Effector memory CD8-positive, alpha-beta T cell (primary cell): ENCODE measurements at regions not wholly inside any gene's neighbourhood (a gene's known extent, or its start where the extent isn't known, plus 50 kb on each side); places are given as distances from the start of the nearest gene placed in this dataset.

Experiments
- ATAC-seq: fragments of 150-1000 bp; cut with Tn5 transposase; replicated peaks from 2 replicates; pipeline ENCODE4 v1.10.0; 2021; ENCODE audit warnings: mild to moderate bottlenecking, moderate library complexity
- DNase-seq, 3 experiments: peaks; one replicate each; pipeline ENCODE4 v3.0.0; 2021
- H3K27ac Mint-ChIP-seq, 2 donors: one replicate each; pipeline ENCODE4 v1.8.0; 2022; ENCODE audit warnings: mild to moderate bottlenecking in 2 of 2, mixed read lengths in 2 of 2, moderate library complexity in 2 of 2
- H3K27me3 Mint-ChIP-seq, 2 donors: one replicate each; pipeline ENCODE4 v1.8.0; 2022; ENCODE audit warnings: mixed read lengths in 2 of 2
- H3K36me3 Mint-ChIP-seq: one replicate; pipeline ENCODE4 v1.8.0; 2022; ENCODE audit warnings: mild to moderate bottlenecking, moderate library complexity, mixed read lengths; ENCODE audit not compliant: insufficient read depth
- H3K4me1 Mint-ChIP-seq, 2 donors: one replicate each; pipeline ENCODE4 v1.8.0; 2022; ENCODE audit warnings: low read depth in 2 of 2, mixed read lengths in 2 of 2
- H3K4me3 Mint-ChIP-seq, 2 donors: one replicate each; pipeline ENCODE4 v1.8.0; 2022; ENCODE audit warnings: mild to moderate bottlenecking in 2 of 2, mixed read lengths in 2 of 2, moderate library complexity in 2 of 2
- H3K9me3 Mint-ChIP-seq, 2 donors: one replicate each; pipeline ENCODE4 v1.8.0; 2022; ENCODE audit warnings: mixed read lengths in 2 of 2

GRCh38 chr20:52383995-52384621 is 192.5 kb upstream of the ZFP64 start:
- no peak overlapping the region for H3K4me3 Mint-ChIP-seq
- DNase-seq = no peak
- H3K27me3 Mint-ChIP-seq = no peaks in the 10 kb centered on the region
- ATAC-seq = no peak
- no peak overlapping the region for H3K27ac Mint-ChIP-seq
- H3K4me1 Mint-ChIP-seq = no peaks in the 10 kb centered on the region
- H3K9me3 Mint-ChIP-seq = peaks cover 3 to 6% of the 10 kb centered on the region in 2 donors
- no peaks in the 10 kb centered on the region for H3K36me3 Mint-ChIP-seq

DNA sequence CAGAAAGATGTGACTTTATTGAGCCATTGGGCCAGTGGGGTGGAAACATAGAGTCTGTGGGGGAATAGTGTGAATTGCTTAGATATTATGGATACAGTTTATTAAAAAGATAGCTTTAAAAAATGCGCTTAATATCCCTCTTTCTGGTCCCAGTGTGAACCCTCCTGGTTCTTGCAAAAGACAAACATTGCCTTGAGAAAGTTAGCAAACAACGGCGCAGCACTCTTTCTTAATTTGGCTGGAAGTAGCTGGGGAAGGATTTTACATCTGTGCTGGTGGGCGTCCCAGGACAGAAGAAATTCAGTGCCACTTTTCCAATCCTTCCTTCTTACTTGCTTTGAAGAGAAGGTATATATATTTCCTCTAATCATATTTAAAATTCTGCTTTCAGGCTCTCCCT is 191.4 kb upstream of the ZFP64 start:
- no peak for ATAC-seq
- DNase-seq = no peak
- no peaks in the 10 kb centered on the region for H3K36me3 Mint-ChIP-seq
- H3K27me3 Mint-ChIP-seq = no peaks in the 10 kb centered on the region
- H3K27ac Mint-ChIP-seq = peak overlapping the region; percentile 56 to 66
- H3K4me3 Mint-ChIP-seq = no peak overlapping the region
- H3K9me3 Mint-ChIP-seq = peaks cover 3 to 6% of the 10 kb centered on the region in 2 donors
- no peaks in the 10 kb centered on the region for H3K4me1 Mint-ChIP-seq

DNA sequence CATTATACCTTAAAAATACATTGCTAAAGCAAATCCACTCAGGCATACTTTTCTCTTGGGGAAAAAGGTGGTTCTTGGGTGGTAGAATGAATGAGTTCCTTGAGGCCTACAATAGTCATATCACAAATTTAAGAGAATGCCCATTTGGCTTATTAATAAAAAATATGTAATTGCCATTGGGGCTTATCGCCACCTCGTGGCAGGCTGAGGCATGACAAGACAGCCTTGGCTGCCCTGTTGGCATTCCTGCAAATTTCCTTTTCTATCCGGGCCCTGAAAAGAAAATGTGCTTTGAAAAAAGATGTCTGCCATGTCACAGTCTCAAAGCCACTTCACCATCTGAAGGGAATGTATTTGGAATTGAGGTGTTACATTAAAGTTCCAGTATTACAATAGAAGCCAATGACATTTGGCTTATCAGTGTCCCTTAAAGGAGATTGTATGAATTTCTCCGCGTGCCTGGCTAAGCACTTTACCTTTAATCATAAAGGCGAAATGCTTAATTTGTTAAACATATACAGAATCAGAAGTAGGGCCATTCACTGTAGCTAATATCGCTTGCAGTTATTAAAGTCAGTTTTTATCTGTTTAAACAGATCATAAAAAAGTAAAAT is 188.3 kb upstream of the ZFP64 start:
- Mint-ChIP-seq H3K36me3 (no peaks in the 10 kb centered on the region), H3K9me3 (peaks cover 3 to 6% of the 10 kb centered on the region in 2 donors), H3K4me1 (no peaks in the 10 kb centered on the region), H3K27me3 (peaks cover 1 to 3% of the 10 kb centered on the region in 2 donors), H3K27ac (peak overlapping the region in 1 of 2 donors; percentile 44), H3K4me3 (no peak overlapping the region)
- ATAC-seq (no peak), DNase-seq (peak; percentile 21 to 33 (median 27))

DNA sequence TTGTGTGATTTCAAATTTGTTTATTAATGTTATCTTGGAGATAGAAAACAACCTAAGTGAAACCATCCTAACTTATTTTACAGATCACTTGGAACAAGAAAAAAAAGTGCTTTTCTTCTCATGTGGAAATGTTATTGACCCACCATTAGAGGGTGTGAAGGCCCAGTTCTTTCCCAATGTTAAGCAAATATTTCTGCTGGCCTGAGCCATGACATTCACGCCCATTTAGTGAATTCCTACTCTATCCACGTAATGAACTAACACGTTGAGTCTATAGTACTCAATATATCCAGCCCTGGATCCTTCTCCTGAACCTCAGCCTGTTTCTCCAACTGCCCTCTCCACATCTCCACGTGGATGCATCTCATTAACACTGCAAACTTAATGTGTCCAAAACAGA is 180.6 kb upstream of the ZFP64 start:
- no peaks in the 10 kb centered on the region for H3K9me3 Mint-ChIP-seq
- ATAC-seq (no peak), DNase-seq (no peak)
- no peaks in the 10 kb centered on the region for H3K4me1 Mint-ChIP-seq
- H3K4me3 Mint-ChIP-seq = no peak overlapping the region
- H3K27me3 Mint-ChIP-seq = peaks cover 17 to 31% of the 10 kb centered on the region in 2 donors
- no peaks in the 10 kb centered on the region for H3K36me3 Mint-ChIP-seq
- no peak overlapping the region for H3K27ac Mint-ChIP-seq

DNA sequence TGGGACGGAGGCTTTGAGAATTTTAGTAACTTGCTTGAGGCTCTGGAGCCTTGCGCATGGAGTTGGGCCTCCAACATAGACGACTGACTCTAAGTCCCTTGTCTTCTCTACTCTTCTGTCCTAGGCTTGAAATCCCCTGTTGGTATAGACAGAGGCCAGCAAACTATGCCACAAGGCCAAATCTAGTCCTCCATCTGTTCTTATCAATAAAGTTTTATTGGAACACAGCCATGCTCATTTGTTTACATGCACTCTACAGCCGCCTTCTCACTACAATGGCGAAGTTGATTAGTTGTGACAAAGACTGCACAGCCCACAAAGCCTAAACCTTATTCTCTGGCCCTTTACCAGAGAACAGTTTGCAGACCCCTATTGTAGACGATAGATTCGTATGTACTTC is 174.1 kb upstream of the ZFP64 start:
- no peaks in the 10 kb centered on the region for H3K4me1 Mint-ChIP-seq
- ATAC-seq = no peak

GRCh38 chr20:52364405-52364804 is 172.8 kb upstream of the ZFP64 start:
- peaks cover 21 to 39% of the 10 kb centered on the region in 2 donors for H3K27me3 Mint-ChIP-seq
- H3K4me1 Mint-ChIP-seq = no peaks in the 10 kb centered on the region
- ATAC-seq (no peak), DNase-seq (no peak)
- H3K36me3 Mint-ChIP-seq = no peaks in the 10 kb centered on the region
- H3K27ac Mint-ChIP-seq = no peak overlapping the region
- H3K4me3 Mint-ChIP-seq = no peak overlapping the region
- no peaks in the 10 kb centered on the region for H3K9me3 Mint-ChIP-seq

More for the DNA sequence above, 174.1 kb upstream of the ZFP64 start:
- no peaks in the 10 kb centered on the region for H3K9me3 Mint-ChIP-seq
- no peak for DNase-seq
- H3K36me3 Mint-ChIP-seq = no peaks in the 10 kb centered on the region
- H3K4me3 Mint-ChIP-seq = no peak overlapping the region
- H3K27ac Mint-ChIP-seq = no peak overlapping the region
- peaks cover 17 to 26% of the 10 kb centered on the region in 2 donors for H3K27me3 Mint-ChIP-seq

- Mint-ChIP-seq H3K9me3 (no peaks in the 10 kb centered on the region), H3K36me3 (no peaks in the 10 kb centered on the region), H3K4me3 (no peak overlapping the region), H3K4me1 (no peaks in the 10 kb centered on the region), H3K27ac (no peak overlapping the region), H3K27me3 (peaks cover 20 to 47% of the 10 kb centered on the region in 2 donors)
- DNase-seq = no peak
- ATAC-seq = no peak
Observed at GRCh38 chr20:52361650-52362049, 170.1 kb upstream of the ZFP64 start.

DNA sequence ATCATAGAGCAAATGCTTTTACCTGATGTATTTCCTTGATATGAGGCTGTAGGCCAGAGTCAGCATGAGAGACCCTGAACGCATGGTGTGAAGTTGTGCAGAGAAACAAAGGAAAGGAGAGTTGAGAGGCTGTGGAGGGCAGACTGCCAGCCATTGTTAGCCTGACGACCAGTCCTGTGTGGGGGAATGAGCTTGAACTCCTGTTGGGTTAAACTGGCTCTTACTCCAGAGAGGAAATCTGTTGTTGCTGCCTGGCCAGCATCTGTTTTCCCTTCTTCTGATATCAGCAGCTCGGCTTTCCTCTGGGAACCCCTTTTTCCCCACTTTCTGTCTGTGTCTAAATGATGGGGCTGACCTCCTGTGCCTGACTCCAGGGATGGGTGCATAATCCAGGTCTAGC is 158.2 kb upstream of the ZFP64 start:
- H3K36me3 Mint-ChIP-seq = no peaks in the 10 kb centered on the region
- no peak overlapping the region for H3K4me3 Mint-ChIP-seq
- ATAC-seq (no peak), DNase-seq (no peak)
- H3K27ac Mint-ChIP-seq = no peak overlapping the region
- no peaks in the 10 kb centered on the region for H3K27me3 Mint-ChIP-seq
- H3K9me3 Mint-ChIP-seq = no peaks in the 10 kb centered on the region
- H3K4me1 Mint-ChIP-seq = no peaks in the 10 kb centered on the region

GRCh38 chr20:52348434-52348833 is 156.9 kb upstream of the ZFP64 start:
- peaks cover 0 to 10% of the 10 kb centered on the region in 2 donors for H3K27me3 Mint-ChIP-seq
- H3K4me1 Mint-ChIP-seq = no peaks in the 10 kb centered on the region
- no peaks in the 10 kb centered on the region for H3K9me3 Mint-ChIP-seq
- ATAC-seq (no peak), DNase-seq (no peak)
- no peak overlapping the region for H3K4me3 Mint-ChIP-seq
- no peaks in the 10 kb centered on the region for H3K36me3 Mint-ChIP-seq
- peak overlapping the region in 1 of 2 donors; percentile 8 for H3K27ac Mint-ChIP-seq

DNA sequence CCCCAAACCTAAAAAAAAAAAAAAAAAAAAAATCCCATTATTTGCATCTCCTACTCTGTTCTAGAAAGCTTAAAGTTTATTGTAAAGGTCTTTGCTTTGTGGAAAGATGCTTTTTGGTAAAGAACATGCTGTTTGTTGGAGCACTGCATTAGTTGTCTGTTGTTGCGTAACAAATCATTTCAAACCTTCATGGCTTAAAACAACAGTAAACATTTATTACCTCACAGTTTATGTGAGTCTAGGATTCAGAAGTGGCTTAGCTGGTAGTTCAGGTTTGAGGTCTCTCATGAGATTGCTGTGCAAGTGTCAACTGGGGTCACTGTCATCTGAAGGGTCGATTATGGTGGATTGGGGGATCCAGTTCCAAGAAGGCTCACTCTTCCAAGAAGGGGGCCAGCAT is 155.2 kb upstream of the ZFP64 start:
- H3K4me1 Mint-ChIP-seq = no peaks in the 10 kb centered on the region
- no peaks in the 10 kb centered on the region for H3K9me3 Mint-ChIP-seq
- peaks cover 6 to 22% of the 10 kb centered on the region in 2 donors for H3K27me3 Mint-ChIP-seq
- no peak overlapping the region for H3K27ac Mint-ChIP-seq
- DNase-seq (no peak), ATAC-seq (no peak)
- no peak overlapping the region for H3K4me3 Mint-ChIP-seq
- H3K36me3 Mint-ChIP-seq = no peaks in the 10 kb centered on the region

- no peaks in the 10 kb centered on the region for H3K36me3 Mint-ChIP-seq
- H3K4me1 Mint-ChIP-seq = no peaks in the 10 kb centered on the region
- no peak overlapping the region for H3K4me3 Mint-ChIP-seq
- peak in 1 of 3 experiments; percentile 3 for DNase-seq
- peaks cover 8 to 22% of the 10 kb centered on the region in 2 donors for H3K27me3 Mint-ChIP-seq
- no peak overlapping the region for H3K27ac Mint-ChIP-seq
- ATAC-seq = no peak
- no peaks in the 10 kb centered on the region for H3K9me3 Mint-ChIP-seq
Observed at GRCh38 chr20:52342913-52343312, 151.3 kb upstream of the ZFP64 start.

- Mint-ChIP-seq H3K27ac (no peak overlapping the region), H3K36me3 (no peaks in the 10 kb centered on the region), H3K9me3 (no peaks in the 10 kb centered on the region), H3K4me1 (no peaks in the 10 kb centered on the region), H3K4me3 (no peak overlapping the region), H3K27me3 (peaks cover 18 to 26% of the 10 kb centered on the region in 2 donors)
- no peak for ATAC-seq
- DNase-seq = no peak
Observed at GRCh38 chr20:52340036-52340634, 148.6 kb upstream of the ZFP64 start.

GRCh38 chr20:52332649-52333250 is 141.2 kb upstream of the ZFP64 start:
- no peak for ATAC-seq
- no peaks in the 10 kb centered on the region for H3K9me3 Mint-ChIP-seq

GRCh38 chr20:52332230-52332629 is 140.7 kb upstream of the ZFP64 start:
- Mint-ChIP-seq H3K36me3 (no peaks in the 10 kb centered on the region), H3K27ac (no peak overlapping the region), H3K9me3 (no peaks in the 10 kb centered on the region), H3K4me3 (no peak overlapping the region), H3K27me3 (peaks cover 30 to 49% of the 10 kb centered on the region in 2 donors), H3K4me1 (no peaks in the 10 kb centered on the region)
- DNase-seq (no peak), ATAC-seq (no peak)

More at GRCh38 chr20:52332649-52333250, 141.2 kb upstream of the ZFP64 start:
- Mint-ChIP-seq H3K4me1 (no peaks in the 10 kb centered on the region), H3K27ac (no peak overlapping the region), H3K4me3 (no peak overlapping the region), H3K36me3 (no peaks in the 10 kb centered on the region), H3K27me3 (peaks cover 34 to 49% of the 10 kb centered on the region in 2 donors)
- no peak for DNase-seq
